Hepatocyte (in vitro differentiated cells): ENCODE measurements at regions not wholly inside any gene's neighbourhood (a gene's known extent, or its start where the extent isn't known, plus 50 kb on each side); places are given as distances from the start of the nearest gene placed in this dataset.

Experiments
- DNase-seq: peaks from one replicate; pipeline ENCODE4 v3.0.0-alpha.2; 2016; ENCODE audit warnings: low spot score
- H2AFZ ChIP-seq: fragments of 200-600 bp; sonication (generic); 2 replicates; pipeline ENCODE4 v1.6.0; 2016; ENCODE audit warnings: antibody characterized with exemption, mild to moderate bottlenecking
- H3K27ac ChIP-seq: fragments of 200-600 bp; sonication (generic); 2 replicates; pipeline ENCODE4 v1.5.1; 2016; ENCODE audit warnings: mild to moderate bottlenecking
- H3K27me3 ChIP-seq: fragments of 200-600 bp; sonication (generic); 2 replicates; pipeline ENCODE4 v1.6.1; 2016
- H3K36me3 ChIP-seq: fragments of 200-600 bp; sonication (generic); replicated peaks from 2 replicates; pipeline ENCODE4 v1.5.1; 2016; ENCODE audit warnings: low read depth; ENCODE audit not compliant: insufficient read depth
- H3K4me1 ChIP-seq: fragments of 200-600 bp; sonication (generic); 2 replicates; pipeline ENCODE4 v1.5.1; 2016; ENCODE audit warnings: mild to moderate bottlenecking, moderate library complexity; ENCODE audit not compliant: insufficient read depth
- H3K4me2 ChIP-seq: fragments of 200-600 bp; sonication (generic); 2 replicates; pipeline ENCODE4 v1.6.0; 2016
- H3K4me3 ChIP-seq: fragments of 200-600 bp; sonication (generic); 2 replicates; pipeline ENCODE4 v1.5.1; 2016; ENCODE audit warnings: mild to moderate bottlenecking
- H3K79me2 ChIP-seq: fragments of 200-600 bp; sonication (generic); 2 replicates; pipeline ENCODE4 v1.6.0; 2017; ENCODE audit warnings: mild to moderate bottlenecking
- H3K9me2 ChIP-seq: fragments of 200-600 bp; sonication (generic); replicated peaks from 2 replicates; pipeline ENCODE4 v1.6.0; 2017; ENCODE audit warnings: mild to moderate bottlenecking; ENCODE audit not compliant: insufficient read depth
- H3K9me3 ChIP-seq: fragments of 200-600 bp; sonication (generic); 2 replicates; pipeline ENCODE4 v1.5.1; 2016; ENCODE audit warnings: low read depth, mild to moderate bottlenecking
- H4K20me1 ChIP-seq: fragments of 200-600 bp; sonication (generic); 2 replicates; pipeline ENCODE4 v1.6.0; 2016; ENCODE audit warnings: mild to moderate bottlenecking; ENCODE audit not compliant: insufficient read depth, poor library complexity, severe bottlenecking
- CTCF ChIP-seq: fragments of 200-600 bp; sonication (generic); IDR thresholded peaks from 2 replicates; pipeline ENCODE4 v1.5.1; 2016; ENCODE audit warnings: antibody characterized with exemption, mild to moderate bottlenecking; ENCODE audit not compliant: poor library complexity
- EZH2 ChIP-seq: fragments of 200-600 bp; sonication (generic); IDR thresholded peaks from 2 replicates; pipeline ENCODE4 v1.6.1; 2016; ENCODE audit warnings: antibody characterized with exemption, mild to moderate bottlenecking, borderline replicate concordance
- EZH2phosphoT487 ChIP-seq: fragments of 200-600 bp; sonication (generic); IDR thresholded peaks from one replicate; pipeline ENCODE4 v1.6.1; 2018; ENCODE audit warnings: antibody characterized with exemption, mild to moderate bottlenecking, low read depth, moderate library complexity; ENCODE audit not compliant: unreplicated experiment, severe bottlenecking
- WGBS: methylation state at CpG from one replicate; pipeline ENCODE4 v1.1.6; 2016; ENCODE audit warnings: low lambda C conversion rate; ENCODE audit errors: missing lambda C conversion rate; 5-methylcytosine and 5-hydroxymethylcytosine counted together

- no peak for DNase-seq
- no peaks in the 10 kb centered on the region for H3K9me2 ChIP-seq
- H3K36me3 ChIP-seq = no peaks in the 10 kb centered on the region
- H3K79me2 ChIP-seq = no peaks in the 10 kb centered on the region
- H3K27ac ChIP-seq = no peak overlapping the region
- H4K20me1 ChIP-seq = no peaks in the 10 kb centered on the region
- H3K4me1 ChIP-seq = no peaks in the 10 kb centered on the region
- H3K4me2 ChIP-seq = no peak overlapping the region
- H3K27me3 ChIP-seq = no peaks in the 10 kb centered on the region
- peaks cover 4% of the 10 kb centered on the region for H3K9me3 ChIP-seq
- TF ChIP-seq EZH2 (no peak), CTCF (no peak), EZH2phosphoT487 (no peak)
- no peak overlapping the region for H3K4me3 ChIP-seq
- WGBS = 55% methylated on average over 3 of the region's 3 CpGs
- H2AFZ ChIP-seq = no peak overlapping the region
Observed at GRCh38 chr4:83204731-83205130, 79.9 kb downstream of the COQ2 start.

GRCh38 chr4:83201761-83202160, 82.8 kb downstream of the COQ2 start:
- H2AFZ ChIP-seq = no peak overlapping the region
- WGBS = 88% methylated on average over 4 of the region's 4 CpGs
- H3K36me3 ChIP-seq = no peaks in the 10 kb centered on the region
- no peaks in the 10 kb centered on the region for H3K27me3 ChIP-seq
- H3K4me3 ChIP-seq = no peak overlapping the region
- H4K20me1 ChIP-seq = no peaks in the 10 kb centered on the region
- no peaks in the 10 kb centered on the region for H3K4me1 ChIP-seq
- no peak overlapping the region for H3K27ac ChIP-seq
- H3K9me2 ChIP-seq = no peaks in the 10 kb centered on the region
- no peak overlapping the region for H3K4me2 ChIP-seq
- no peaks in the 10 kb centered on the region for H3K79me2 ChIP-seq
- no peaks in the 10 kb centered on the region for H3K9me3 ChIP-seq
- TF ChIP-seq EZH2 = no peak
- TF ChIP-seq EZH2phosphoT487 = no peak
- no peak for TF ChIP-seq CTCF
- no peak for DNase-seq

GRCh38 chr4:83197555-83198235, 83.2 kb upstream of the PLAC8 start:
- H3K27ac ChIP-seq = no peak overlapping the region
- no peaks in the 10 kb centered on the region for H3K4me1 ChIP-seq
- H3K9me3 ChIP-seq = no peaks in the 10 kb centered on the region
- H3K27me3 ChIP-seq = no peaks in the 10 kb centered on the region
- H3K9me2 ChIP-seq = no peaks in the 10 kb centered on the region
- no peak overlapping the region for H3K4me2 ChIP-seq
- H3K79me2 ChIP-seq = no peaks in the 10 kb centered on the region
- no peak for DNase-seq
- no peak for TF ChIP-seq EZH2
- TF ChIP-seq CTCF = no peak
- TF ChIP-seq EZH2phosphoT487 = no peak
- WGBS = 76% methylated on average over 10 of the region's 10 CpGs
- no peaks in the 10 kb centered on the region for H4K20me1 ChIP-seq
- no peak overlapping the region for H2AFZ ChIP-seq
- no peak overlapping the region for H3K4me3 ChIP-seq
- H3K36me3 ChIP-seq = no peaks in the 10 kb centered on the region

GRCh38 chr4:83196921-83197320, 82.4 kb upstream of the PLAC8 start:
- no peak for TF ChIP-seq CTCF
- no peak for TF ChIP-seq EZH2
- no peak for TF ChIP-seq EZH2phosphoT487
- H3K9me2 ChIP-seq = no peaks in the 10 kb centered on the region
- no peak for DNase-seq
- no peak overlapping the region for H3K4me3 ChIP-seq
- no peaks in the 10 kb centered on the region for H3K9me3 ChIP-seq
- no peaks in the 10 kb centered on the region for H4K20me1 ChIP-seq
- H2AFZ ChIP-seq = no peak overlapping the region
- no peaks in the 10 kb centered on the region for H3K79me2 ChIP-seq
- no peaks in the 10 kb centered on the region for H3K27me3 ChIP-seq
- no peaks in the 10 kb centered on the region for H3K4me1 ChIP-seq
- H3K27ac ChIP-seq = no peak overlapping the region
- no peak overlapping the region for H3K4me2 ChIP-seq
- 82% methylated on average over 2 of the region's 2 CpGs for WGBS
- no peaks in the 10 kb centered on the region for H3K36me3 ChIP-seq
